ENCODE measurements at regions not wholly inside any gene's neighbourhood (a gene's known extent, or its start where the extent isn't known, plus 50 kb on each side); places are given as distances from the start of the nearest gene placed in this dataset.

DNA sequence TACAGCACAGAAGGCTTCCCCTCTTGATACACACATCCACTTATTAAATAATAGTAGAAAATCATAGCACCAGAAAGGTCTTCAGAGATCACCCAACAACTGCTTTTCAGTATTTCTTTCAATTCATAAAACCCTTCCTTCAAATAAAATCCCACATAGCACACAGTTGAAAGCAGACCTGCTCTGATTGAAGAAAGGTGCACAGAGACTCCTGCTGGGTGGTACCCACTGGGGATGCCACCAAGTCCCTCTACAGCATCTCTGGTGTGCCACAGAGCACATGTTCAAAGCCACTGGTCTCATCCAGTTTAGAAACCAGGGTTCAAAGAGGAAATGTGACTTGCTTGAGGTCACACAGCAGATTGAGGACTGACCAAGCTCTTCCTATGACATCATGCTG, 427.5 kb downstream of the BCL11B start:
- H3K9me3 ChIP-seq (ENCODE audit: low read length) = no peaks in the 10 kb centered on the region
- H2AFZ ChIP-seq (ENCODE audit: low read length) = no peak overlapping the region
- TF ChIP-seq CEBPB (IDR thresholded peaks at IDR 0.05; ENCODE audit: borderline replicate concordance, low read depth, low read length) = no peak
- TF ChIP-seq, protein P1, sequence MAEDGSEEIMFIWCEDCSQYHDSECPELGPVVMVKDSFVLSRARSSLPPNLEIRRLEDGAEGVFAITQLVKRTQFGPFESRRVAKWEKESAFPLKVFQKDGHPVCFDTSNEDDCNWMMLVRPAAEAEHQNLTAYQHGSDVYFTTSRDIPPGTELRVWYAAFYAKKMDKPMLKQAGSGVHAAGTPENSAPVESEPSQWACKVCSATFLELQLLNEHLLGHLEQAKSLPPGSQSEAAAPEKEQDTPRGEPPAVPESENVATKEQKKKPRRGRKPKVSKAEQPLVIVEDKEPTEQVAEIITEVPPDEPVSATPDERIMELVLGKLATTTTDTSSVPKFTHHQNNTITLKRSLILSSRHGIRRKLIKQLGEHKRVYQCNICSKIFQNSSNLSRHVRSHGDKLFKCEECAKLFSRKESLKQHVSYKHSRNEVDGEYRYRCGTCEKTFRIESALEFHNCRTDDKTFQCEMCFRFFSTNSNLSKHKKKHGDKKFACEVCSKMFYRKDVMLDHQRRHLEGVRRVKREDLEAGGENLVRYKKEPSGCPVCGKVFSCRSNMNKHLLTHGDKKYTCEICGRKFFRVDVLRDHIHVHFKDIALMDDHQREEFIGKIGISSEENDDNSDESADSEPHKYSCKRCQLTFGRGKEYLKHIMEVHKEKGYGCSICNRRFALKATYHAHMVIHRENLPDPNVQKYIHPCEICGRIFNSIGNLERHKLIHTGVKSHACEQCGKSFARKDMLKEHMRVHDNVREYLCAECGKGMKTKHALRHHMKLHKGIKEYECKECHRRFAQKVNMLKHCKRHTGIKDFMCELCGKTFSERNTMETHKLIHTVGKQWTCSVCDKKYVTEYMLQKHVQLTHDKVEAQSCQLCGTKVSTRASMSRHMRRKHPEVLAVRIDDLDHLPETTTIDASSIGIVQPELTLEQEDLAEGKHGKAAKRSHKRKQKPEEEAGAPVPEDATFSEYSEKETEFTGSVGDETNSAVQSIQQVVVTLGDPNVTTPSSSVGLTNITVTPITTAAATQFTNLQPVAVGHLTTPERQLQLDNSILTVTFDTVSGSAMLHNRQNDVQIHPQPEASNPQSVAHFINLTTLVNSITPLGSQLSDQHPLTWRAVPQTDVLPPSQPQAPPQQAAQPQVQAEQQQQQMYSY (CRISPR knock-in tag; IDR thresholded peaks at IDR 0.05) = no peak
- no peak for TF ChIP-seq ZNF619 (CRISPR knock-in tag; IDR thresholded peaks at IDR 0.05)
- no peak for TF ChIP-seq TAF15 (IDR thresholded peaks at IDR 0.05; ENCODE audit: low read depth, low read length, poor library complexity, severe bottlenecking)
- no peak for TF ChIP-seq ZNF614 (CRISPR knock-in tag; IDR thresholded peaks at IDR 0.05; ENCODE audit: borderline replicate concordance)
- no peak for TF ChIP-seq ZNF644 (CRISPR knock-in tag; IDR thresholded peaks at IDR 0.05; ENCODE audit: low read depth)
- TF ChIP-seq, protein P2, sequence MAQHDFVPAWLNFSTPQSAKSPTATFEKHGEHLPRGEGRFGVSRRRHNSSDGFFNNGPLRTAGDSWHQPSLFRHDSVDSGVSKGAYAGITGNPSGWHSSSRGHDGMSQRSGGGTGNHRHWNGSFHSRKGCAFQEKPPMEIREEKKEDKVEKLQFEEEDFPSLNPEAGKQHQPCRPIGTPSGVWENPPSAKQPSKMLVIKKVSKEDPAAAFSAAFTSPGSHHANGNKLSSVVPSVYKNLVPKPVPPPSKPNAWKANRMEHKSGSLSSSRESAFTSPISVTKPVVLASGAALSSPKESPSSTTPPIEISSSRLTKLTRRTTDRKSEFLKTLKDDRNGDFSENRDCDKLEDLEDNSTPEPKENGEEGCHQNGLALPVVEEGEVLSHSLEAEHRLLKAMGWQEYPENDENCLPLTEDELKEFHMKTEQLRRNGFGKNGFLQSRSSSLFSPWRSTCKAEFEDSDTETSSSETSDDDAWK (CRISPR knock-in tag; IDR thresholded peaks at IDR 0.05) = no peak
- TF ChIP-seq ZBTB38 (CRISPR knock-in tag; IDR thresholded peaks at IDR 0.05) = no peak
- TF ChIP-seq RARG (CRISPR knock-in tag; IDR thresholded peaks at IDR 0.05; ENCODE audit: low read depth) = no peak
- no peaks in the 10 kb centered on the region for H3K27me3 ChIP-seq (ENCODE audit: control insufficient read depth in 1 of 2, insufficient read depth in 2 of 2, low read length in 2 of 2)
- no peak overlapping the region for H3K4me3 ChIP-seq (replicated peaks in 1 of 3; ENCODE audit: insufficient read depth in 1 of 3, low read depth in 2 of 3, low read length in 3 of 3)
- ATAC-seq = no peak
- no peaks in the 10 kb centered on the region for H4K20me1 ChIP-seq (ENCODE audit: insufficient read depth, low read length)
- H3K4me1 ChIP-seq (ENCODE audit: insufficient read depth, low read length) = peaks cover 11% of the 10 kb centered on the region
- intact Hi-C loops (cut with micrococcal nuclease; ENCODE audit: unreplicated experiment) (no loop called here), in situ Hi-C loops (cut with HindIII; ENCODE audit: extremely low pct_ligation_motif_present, low pct_unique_long_range_greater_than_20kb) (no loop called here)
- H3K4me2 ChIP-seq (ENCODE audit: low read depth, low read length) = no peak overlapping the region
- no TSS peak for BruUV-seq (replicated peaks)
- DNase-seq (ENCODE audit: low spot score) = no peak
- H3K9ac ChIP-seq (ENCODE audit: insufficient read depth, low read depth, low read length) = no peak overlapping the region
- FAIRE-seq = no peak
- H3K79me2 ChIP-seq (ENCODE audit: insufficient read depth, low read length) = no peaks in the 10 kb centered on the region
- no peaks in the 10 kb centered on the region for H3K36me3 ChIP-seq (replicated peaks in 1 of 2; ENCODE audit: control insufficient read depth in 1 of 2, insufficient read depth in 2 of 2, low read length in 2 of 2)
- no peak overlapping the region for H3K27ac ChIP-seq (ENCODE audit: extremely low read length, insufficient read depth, low read length)
- ChIA-PET CTCF (ENCODE audit: low intra/inter-chr PET ratio, low total read pairs) (no interaction called here), POLR2A (no interaction called here)

All from HepG2 (cell line).